ENCODE measurements at regions not wholly inside any gene's neighbourhood (a gene's known extent, or its start where the extent isn't known, plus 50 kb on each side); places are given as distances from the start of the nearest gene placed in this dataset.
"Not testable (repeated sequence)": the region's sequence is repeated elsewhere in the genome, so short reads cannot be mapped to it uniquely, and the experiment has no call there.

GRCh38 chrX:42832764-42833549 lies 55.0 kb upstream of the PPP1R2C start:
- DNase-seq = no peak

DNA sequence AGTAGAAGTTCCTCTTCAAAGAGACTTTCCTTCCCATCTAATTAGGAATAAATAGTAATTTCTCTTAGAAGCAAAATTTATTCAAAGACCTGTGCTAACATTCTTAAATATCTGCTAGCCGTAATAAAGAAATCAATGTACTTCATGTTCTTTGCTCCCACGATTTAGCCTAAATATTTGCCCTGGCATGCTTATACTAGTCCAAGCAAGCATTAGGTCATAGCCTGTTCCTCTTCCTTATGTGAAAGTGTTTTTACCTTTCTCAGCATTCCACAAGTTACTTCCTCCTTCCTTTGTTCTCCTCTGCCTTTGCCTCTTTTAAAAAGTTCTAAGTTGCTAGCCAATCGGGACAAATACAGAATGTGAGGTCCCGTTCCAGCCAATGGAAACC lies 55.6 kb upstream of the PPP1R2C start:
- DNase-seq = not testable (repeated sequence)

GRCh38 chrX:42837101-42837726 lies 59.3 kb upstream of the PPP1R2C start:
- DNase-seq = no peak

DNA sequence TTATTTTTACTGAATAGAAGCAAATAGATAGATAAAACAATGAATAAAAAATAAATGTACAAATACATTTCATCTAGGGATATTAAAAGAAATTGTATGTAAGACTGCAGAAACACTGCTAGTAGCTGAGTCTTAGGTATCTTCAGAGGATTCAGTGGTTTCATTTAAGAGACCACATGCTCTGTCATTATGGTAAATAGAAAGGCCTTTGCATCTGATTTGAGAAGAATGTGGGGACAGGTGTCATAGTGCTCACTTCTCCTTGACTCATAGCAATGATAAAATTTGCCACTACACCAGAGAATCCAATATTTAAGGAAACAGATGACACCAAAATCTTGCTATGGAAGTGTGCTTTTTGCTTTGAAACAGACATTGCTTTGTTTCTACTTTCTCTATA lies 59.8 kb upstream of the PPP1R2C start:
- no peak for DNase-seq

GRCh38 chrX:42839632-42840031 lies 61.7 kb upstream of the PPP1R2C start:
- DNase-seq = no peak

GRCh38 chrX:42846741-42847140 lies 68.8 kb upstream of the PPP1R2C start:
- DNase-seq = no peak

GRCh38 chrX:42855259-42855658 lies 77.3 kb upstream of the PPP1R2C start:
- DNase-seq = no peak

- DNase-seq = no peak
Observed at GRCh38 chrX:42857766-42858165, 79.8 kb upstream of the PPP1R2C start.

GRCh38 chrX:42869011-42869410 lies 91.0 kb upstream of the PPP1R2C start:
- no peak for DNase-seq

DNA sequence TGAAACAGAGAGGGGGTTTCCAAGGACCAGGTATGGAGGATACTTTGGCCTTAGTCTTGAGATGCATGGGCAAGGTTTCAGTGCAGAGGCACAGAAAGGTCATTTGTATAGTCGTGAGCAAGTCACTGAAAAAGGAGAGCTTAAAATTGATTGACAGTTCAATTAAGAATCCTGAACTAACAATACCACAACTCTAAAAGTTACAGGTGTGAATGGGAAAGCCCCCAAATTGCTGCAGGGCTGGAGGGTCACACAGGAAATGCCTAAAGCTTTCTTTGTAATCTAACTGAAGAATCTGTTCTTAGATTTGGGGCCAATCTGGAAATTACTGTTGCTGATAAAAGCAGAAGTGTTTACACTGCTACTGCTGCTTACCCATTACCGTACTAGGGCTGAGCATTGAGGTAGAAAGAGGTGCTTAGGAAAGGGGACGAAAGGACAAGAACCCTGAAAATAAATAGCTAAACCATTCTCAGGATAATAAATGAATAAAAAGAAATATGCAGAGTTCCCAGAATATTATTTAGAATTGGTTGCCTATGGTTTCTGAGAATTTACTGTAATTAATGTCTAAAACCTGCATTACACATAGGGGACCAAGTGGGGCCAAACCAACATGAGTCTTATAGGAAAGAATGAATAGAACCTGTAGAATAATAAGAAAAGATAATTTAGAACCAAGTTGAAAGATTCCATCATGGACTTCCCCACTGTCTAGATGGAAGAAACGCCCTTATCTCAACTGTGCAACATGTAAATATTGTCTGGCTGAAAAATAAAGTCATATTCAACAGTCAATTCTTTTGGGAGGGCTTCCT lies 91.9 kb upstream of the PPP1R2C start:
- no peak for DNase-seq

- DNase-seq = no peak
Observed at GRCh38 chrX:42886519-42886918, 108.6 kb upstream of the PPP1R2C start.

- DNase-seq = no peak
Observed at GRCh38 chrX:42900947-42901346, 123.0 kb upstream of the PPP1R2C start.

DNA sequence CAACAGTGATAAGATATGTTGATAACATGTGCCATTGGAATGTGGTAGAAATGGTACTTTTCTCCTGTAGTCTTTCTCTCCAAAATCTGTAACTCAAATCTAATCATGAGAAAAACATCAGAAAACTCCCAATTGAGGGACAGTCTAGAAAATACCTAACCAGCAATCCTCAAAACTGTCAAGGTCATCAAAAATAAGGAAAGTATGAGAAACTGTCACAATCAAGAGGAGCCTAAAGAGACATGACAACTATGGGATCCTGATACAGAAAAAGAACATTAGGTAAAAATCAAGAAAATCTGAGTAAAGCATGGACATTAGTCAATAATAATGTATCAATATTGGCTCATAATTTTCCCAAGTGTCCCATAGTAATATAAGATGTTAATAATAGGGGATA lies 124.5 kb upstream of the PPP1R2C start:
- DNase-seq = no peak

- DNase-seq = no peak
Observed at GRCh38 chrX:42920752-42921151, 142.8 kb upstream of the PPP1R2C start.

DNA sequence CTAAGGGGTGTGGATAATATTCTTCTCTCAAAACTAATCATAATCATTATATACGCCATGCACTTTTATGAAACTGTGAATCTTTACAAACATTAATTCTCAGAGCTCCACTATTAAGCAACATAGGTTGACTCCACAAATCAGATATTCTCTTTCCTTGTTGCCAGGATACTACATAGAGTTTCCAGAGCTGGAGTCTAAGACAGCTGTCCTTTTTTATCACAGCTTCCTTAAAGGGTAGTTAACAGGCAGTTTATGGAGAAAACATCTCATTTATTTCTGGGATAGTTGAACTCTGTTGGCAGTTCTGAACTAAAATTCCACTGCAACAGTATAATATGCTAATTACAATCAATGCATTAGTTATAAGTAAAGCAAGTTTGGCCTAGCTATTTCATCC lies 152.1 kb upstream of the PPP1R2C start:
- DNase-seq = no peak

DNA sequence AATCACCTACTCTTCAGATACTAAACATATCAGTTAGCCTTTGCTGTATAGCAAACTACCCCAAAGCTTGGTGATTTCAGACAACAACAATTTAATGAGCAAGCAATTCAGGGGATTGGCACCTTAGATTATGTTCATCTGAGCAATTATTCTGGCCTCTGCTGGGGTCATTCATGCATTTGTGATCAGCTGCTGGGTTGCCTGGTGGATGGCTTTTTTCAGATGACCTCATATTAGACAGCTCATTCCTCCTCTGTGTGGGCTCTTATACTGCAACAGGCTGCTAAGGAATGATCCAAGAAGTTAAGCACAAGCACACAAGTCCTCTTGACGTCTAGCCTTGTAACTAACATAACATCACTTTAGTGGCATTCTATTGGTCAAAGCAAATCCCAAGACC lies 153.0 kb upstream of the PPP1R2C start:
- no peak for DNase-seq

DNA sequence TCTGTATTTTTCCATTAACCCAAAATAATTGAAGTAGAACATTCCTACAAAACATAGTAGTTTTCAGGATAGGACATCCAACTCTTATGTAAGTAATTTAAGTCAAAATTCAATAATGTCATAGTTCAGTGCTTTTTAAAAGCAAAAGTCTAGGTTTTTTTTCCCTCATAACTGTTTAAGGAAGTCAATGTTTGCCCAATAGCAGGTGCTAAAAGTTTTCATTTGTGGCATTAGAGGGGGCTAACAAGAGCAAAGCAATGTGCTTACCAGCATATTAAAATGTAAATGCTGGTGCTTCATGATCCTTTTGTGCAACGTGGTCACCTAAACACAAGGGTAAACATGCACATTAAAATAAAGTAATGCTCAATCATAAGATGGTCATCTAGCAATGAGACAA lies 155.2 kb upstream of the PPP1R2C start:
- DNase-seq = no peak

DNA sequence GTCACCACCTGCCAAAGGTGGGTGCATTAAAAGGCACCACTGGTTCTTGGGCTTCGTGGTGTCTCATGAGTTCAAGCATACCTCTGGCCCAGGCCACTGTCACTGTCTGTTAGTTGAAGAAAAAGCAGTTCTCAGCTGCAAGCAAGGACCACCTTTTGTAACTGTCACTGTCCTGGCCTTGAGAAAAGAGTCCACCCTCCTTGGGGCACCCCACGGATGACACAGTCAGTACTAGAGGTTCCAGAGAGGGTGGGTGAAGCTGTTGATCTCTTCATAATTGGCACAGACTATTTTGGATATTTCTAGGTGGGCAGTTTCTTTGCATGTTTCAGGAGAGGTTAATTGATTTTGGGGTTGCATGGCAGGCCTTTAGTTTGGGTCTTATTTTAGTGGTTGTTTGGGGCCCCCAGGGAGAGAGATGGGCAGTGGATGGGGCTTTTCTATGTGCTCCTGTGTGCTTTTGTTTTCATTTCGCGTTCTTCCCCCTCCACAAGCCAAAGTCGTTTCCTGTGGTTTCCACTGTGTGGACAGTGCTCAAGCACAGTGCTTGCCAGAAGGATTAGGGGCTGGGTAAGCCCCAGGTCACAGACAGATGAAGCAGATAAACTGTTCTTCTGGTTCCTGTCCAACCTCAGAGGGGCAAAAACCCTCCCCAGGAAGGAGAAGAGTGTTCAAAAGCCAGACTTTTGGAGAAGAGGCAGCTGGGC lies 156.2 kb upstream of the PPP1R2C start:
- DNase-seq = no peak

GRCh38 chrX:42941671-42942070 lies 163.7 kb upstream of the PPP1R2C start:
- no peak for DNase-seq

DNA sequence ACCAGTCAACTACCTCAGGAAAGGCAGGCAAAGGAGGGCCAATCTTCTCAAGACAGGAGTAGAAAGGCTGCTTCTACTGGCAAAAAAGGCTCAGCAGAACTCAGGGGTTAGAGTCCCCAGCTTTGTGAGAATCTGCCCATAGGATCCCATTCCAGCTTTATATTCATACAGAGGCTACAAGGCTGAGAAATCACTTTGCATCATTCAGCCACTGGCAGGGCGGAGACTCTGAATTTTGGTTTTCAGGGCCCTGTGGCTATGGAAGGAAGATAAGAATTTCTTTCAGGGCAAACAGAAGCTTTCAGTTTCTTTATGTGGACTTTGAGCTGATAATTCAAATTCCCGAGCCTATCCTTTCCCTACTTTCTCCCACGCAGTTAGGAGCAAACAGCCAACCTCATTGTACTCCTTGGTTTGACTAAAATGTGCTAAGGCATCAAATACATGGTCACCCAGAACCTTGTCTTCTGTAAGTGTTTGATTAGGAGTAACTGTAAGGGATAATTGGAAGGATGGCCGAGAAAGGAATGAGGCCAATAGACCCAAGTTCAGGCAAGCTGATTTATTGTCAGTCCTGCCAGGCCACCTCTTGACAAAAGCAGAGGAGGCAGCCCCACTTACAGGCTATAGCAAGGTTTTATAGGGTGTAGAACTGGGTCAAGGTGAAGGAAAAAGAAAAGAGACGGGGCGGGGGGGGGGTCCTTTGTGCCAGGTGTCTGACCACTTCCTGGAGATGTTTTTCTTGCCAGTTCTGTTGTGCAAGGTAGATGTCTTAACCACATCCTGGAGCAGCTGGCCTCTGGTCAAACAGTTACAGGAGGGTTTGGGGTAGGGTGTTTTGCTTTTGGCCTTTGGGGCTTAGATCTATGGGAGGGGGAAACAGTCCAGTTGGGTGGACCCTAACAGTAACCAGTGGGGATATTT lies 165.3 kb upstream of the PPP1R2C start:
- no peak for DNase-seq

GRCh38 chrX:42944381-42944998 lies 166.5 kb upstream of the PPP1R2C start:
- no peak for DNase-seq
